B cell (primary cell): ENCODE measurements at regions not wholly inside any gene's neighbourhood (a gene's known extent, or its start where the extent isn't known, plus 50 kb on each side); places are given as distances from the start of the nearest gene placed in this dataset.
"Not testable (repeated sequence)": the region's sequence is repeated elsewhere in the genome, so short reads cannot be mapped to it uniquely, and the experiment has no call there.

Experiments used
- ATAC-seq: fragments of 200-7000 bp; cut with Tn5 transposase; one replicate; pipeline ENCODE4 v1.10.0; 2021; ENCODE audit warnings: low read depth, mild to moderate bottlenecking, moderate number of reproducible peaks, moderate library complexity
- CTCF ChIA-PET: fragments of 350-600 bp; sonication (Branson Sonifier 250); formaldehyde crosslinking; loops from one replicate; lab custom pipeline; 2021; ENCODE audit warnings: antibody characterized with exemption, inconsistent platforms; lab: Charles Lee
- POLR2A ChIA-PET: fragments of 350-600 bp; sonication (Branson Sonifier 250); formaldehyde crosslinking; loops from one replicate; lab custom pipeline; 2021; ENCODE audit warnings: antibody characterized with exemption; lab: Charles Lee
- DNase-seq: peaks from one replicate; pipeline ENCODE4 v3.0.0; 2013
- H2AFZ ChIP-seq: 2 replicates; pipeline ENCODE4 v1.6.1; 2012; ENCODE audit warnings: mild to moderate bottlenecking, low read depth, low read length; ENCODE audit not compliant: insufficient read depth, poor library complexity, severe bottlenecking
- H3K27ac ChIP-seq, 2 donors: 1 replicate in 1 of 2; 2 replicates in 1 of 2; pipeline ENCODE4 v1.5.1; 2012 to 2013; ENCODE audit warnings: low read length in 2 of 2, mild to moderate bottlenecking in 2 of 2, moderate library complexity in 1 of 2
- H3K27me3 ChIP-seq, 4 experiments: fragments of 200-600 bp in 1 of 4; sonication (generic) in 1 of 4; replicated peaks in 1 of 4; 1 replicate in 2 of 4; 2 replicates in 2 of 4; pipeline versions ENCODE4 v1.6.1 to v1.7.0; 2013 to 2016; ENCODE audit warnings: low read length in 3 of 4, mild to moderate bottlenecking in 2 of 4, mixed read lengths in 1 of 4, moderate library complexity in 1 of 4; ENCODE audit not compliant: insufficient read depth in 4 of 4, control insufficient read depth in 3 of 4; ENCODE audit errors: control extremely low read depth in 1 of 4
- H3K36me3 ChIP-seq, 2 experiments: replicated peaks in 1 of 2; 1 replicate in 1 of 2; 2 replicates in 1 of 2; pipeline versions ENCODE4 v1.6.1 to v1.7.1; 2013; ENCODE audit warnings: low read length in 1 of 2; ENCODE audit not compliant: insufficient read depth in 2 of 2, control insufficient read depth in 1 of 2; ENCODE audit errors: control extremely low read depth in 1 of 2, extremely low read depth in 1 of 2
- H3K4me1 ChIP-seq, 2 donors: fragments of 200-600 bp in 1 of 2; sonication (generic) in 1 of 2; 1 replicate in 1 of 2; 2 replicates in 1 of 2; pipeline versions ENCODE4 v1.5.1 to v1.6.1; 2013 to 2017; ENCODE audit warnings: low read length in 2 of 2; ENCODE audit not compliant: control insufficient read depth in 2 of 2, insufficient read depth in 2 of 2
- H3K4me2 ChIP-seq: replicated peaks from 2 replicates; pipeline ENCODE3; 2012; ENCODE audit warnings: mild to moderate bottlenecking, low read depth, low read length; ENCODE audit not compliant: poor library complexity, severe bottlenecking
- H3K4me3 ChIP-seq, 5 experiments: fragments of 200-600 bp in 1 of 5; sonication (generic) in 1 of 5; 1 replicate in 3 of 5; 2 replicates in 2 of 5; pipeline versions ENCODE4 v1.5.1 to v1.7.0; 2011 to 2016; ENCODE audit warnings: low read length in 4 of 5, mild to moderate bottlenecking in 4 of 5, low read depth in 2 of 5, control low read depth in 1 of 5, moderate library complexity in 1 of 5; ENCODE audit not compliant: insufficient read depth in 1 of 5; ENCODE audit errors: control extremely low read depth in 1 of 5, extremely low read depth in 1 of 5
- H3K79me2 ChIP-seq: fragments of 200-600 bp; sonication (generic); one replicate; pipeline ENCODE4 v1.6.0; 2016; ENCODE audit warnings: low read length; ENCODE audit not compliant: control insufficient read depth, insufficient read depth
- H3K9ac ChIP-seq: fragments of 200-600 bp; sonication (generic); 2 replicates; pipeline ENCODE4 v1.6.1; 2017; ENCODE audit warnings: mild to moderate bottlenecking, low read length, moderate library complexity
- H3K9me3 ChIP-seq, 3 donors: one replicate each; pipeline versions ENCODE4 v1.6.1 to v1.7.1; 2013; ENCODE audit warnings: low read length in 2 of 3; ENCODE audit not compliant: control insufficient read depth in 2 of 3, insufficient read depth in 1 of 3; ENCODE audit errors: control extremely low read depth in 1 of 3
- H4K20me1 ChIP-seq: 2 replicates; pipeline ENCODE4 v1.6.0; 2012; ENCODE audit warnings: mild to moderate bottlenecking, low read length; ENCODE audit not compliant: insufficient read depth, control insufficient read depth, poor library complexity, severe bottlenecking
- H3K27ac Mint-ChIP-seq: one replicate; pipeline ENCODE4 v1.8.0; 2021; ENCODE audit warnings: mixed read lengths
- H3K27me3 Mint-ChIP-seq: one replicate; pipeline ENCODE4 v1.8.0; 2021; ENCODE audit warnings: mixed read lengths
- H3K4me1 Mint-ChIP-seq: one replicate; pipeline ENCODE4 v1.8.0; 2021; ENCODE audit warnings: mixed read lengths
- H3K4me3 Mint-ChIP-seq: one replicate; pipeline ENCODE4 v1.8.0; 2021; ENCODE audit warnings: mixed read lengths
- H3K9me3 Mint-ChIP-seq: one replicate; pipeline ENCODE4 v1.8.0; 2022; ENCODE audit warnings: mixed read lengths; ENCODE audit not compliant: insufficient read depth
- EZH2 ChIP-seq: IDR thresholded peaks from 2 replicates; pipeline ENCODE4 v1.6.1; 2012; ENCODE audit warnings: borderline replicate concordance, low read depth, mild to moderate bottlenecking, moderate library complexity, low read length; ENCODE audit not compliant: insufficient read depth, poor library complexity, severe bottlenecking
- WGBS: methylation state at CpG from one replicate; pipeline ENCODE4 v1.1.5; 2013; ENCODE audit warnings: missing lambda C conversion rate; ENCODE audit not compliant: insufficient coverage; 5-methylcytosine and 5-hydroxymethylcytosine counted together
- intact Hi-C: fragments of 100-400 bp; cut with micrococcal nuclease; formaldehyde crosslinking; loops from one replicate; pipeline ENCODE4 v1.10.0; 2022
- TF ChIP-seq, protein P1 (sequence below): fragments of 200-600 bp; IDR thresholded peaks from one replicate; pipeline ENCODE4 v1.8.0; 2022; ENCODE audit warnings: antibody characterized with exemption, mild to moderate bottlenecking

DNA sequence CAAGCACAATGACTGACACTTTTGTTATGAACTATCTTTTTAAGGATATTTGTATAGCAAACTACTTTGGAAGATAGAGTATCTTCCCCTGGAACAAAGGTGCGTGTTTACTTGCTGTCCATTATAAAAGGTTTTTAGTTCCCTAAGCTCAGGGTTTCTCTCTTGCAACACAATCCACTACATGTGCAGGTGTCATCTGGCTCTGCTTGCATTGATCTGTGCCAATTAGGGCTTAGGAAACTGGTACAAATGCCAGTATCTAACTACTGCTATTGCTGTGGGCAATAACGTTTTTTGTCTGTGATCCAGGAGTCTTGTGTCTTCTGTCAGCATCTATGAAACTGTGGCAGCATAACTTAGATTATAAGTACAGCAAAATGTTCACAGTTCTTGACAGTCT is 68.3 kb upstream of the ABCD3 start:
- ChIA-PET CTCF (no interaction called here), POLR2A (no interaction called here)
- Histone ChIP-seq H3K27me3 (peaks cover 0 to 9% (median 0%) of the 10 kb centered on the region in 4 experiments), H3K4me1 (no peaks in the 10 kb centered on the region), H3K4me2 (no peak overlapping the region), H4K20me1 (no peaks in the 10 kb centered on the region), H2AFZ (no peak overlapping the region), H3K79me2 (no peaks in the 10 kb centered on the region), H3K27ac (no peak overlapping the region), H3K4me3 (no peak overlapping the region), H3K9me3 (no peaks in the 10 kb centered on the region), H3K9ac (no peak overlapping the region), H3K36me3 (no peaks in the 10 kb centered on the region)
- Mint-ChIP-seq H3K27ac (no peak overlapping the region), H3K9me3 (no peaks in the 10 kb centered on the region), H3K4me3 (no peak overlapping the region), H3K27me3 (peaks cover 16% of the 10 kb centered on the region), H3K4me1 (no peaks in the 10 kb centered on the region)
- TF ChIP-seq, protein P1, sequence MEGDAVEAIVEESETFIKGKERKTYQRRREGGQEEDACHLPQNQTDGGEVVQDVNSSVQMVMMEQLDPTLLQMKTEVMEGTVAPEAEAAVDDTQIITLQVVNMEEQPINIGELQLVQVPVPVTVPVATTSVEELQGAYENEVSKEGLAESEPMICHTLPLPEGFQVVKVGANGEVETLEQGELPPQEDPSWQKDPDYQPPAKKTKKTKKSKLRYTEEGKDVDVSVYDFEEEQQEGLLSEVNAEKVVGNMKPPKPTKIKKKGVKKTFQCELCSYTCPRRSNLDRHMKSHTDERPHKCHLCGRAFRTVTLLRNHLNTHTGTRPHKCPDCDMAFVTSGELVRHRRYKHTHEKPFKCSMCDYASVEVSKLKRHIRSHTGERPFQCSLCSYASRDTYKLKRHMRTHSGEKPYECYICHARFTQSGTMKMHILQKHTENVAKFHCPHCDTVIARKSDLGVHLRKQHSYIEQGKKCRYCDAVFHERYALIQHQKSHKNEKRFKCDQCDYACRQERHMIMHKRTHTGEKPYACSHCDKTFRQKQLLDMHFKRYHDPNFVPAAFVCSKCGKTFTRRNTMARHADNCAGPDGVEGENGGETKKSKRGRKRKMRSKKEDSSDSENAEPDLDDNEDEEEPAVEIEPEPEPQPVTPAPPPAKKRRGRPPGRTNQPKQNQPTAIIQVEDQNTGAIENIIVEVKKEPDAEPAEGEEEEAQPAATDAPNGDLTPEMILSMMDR: no peak
- no peak for TF ChIP-seq EZH2
- intact Hi-C loops: no loop called here
- DNase-seq (no peak), ATAC-seq (no peak)
- WGBS: 100% methylated on average over 2 of the region's 2 CpGs

DNA sequence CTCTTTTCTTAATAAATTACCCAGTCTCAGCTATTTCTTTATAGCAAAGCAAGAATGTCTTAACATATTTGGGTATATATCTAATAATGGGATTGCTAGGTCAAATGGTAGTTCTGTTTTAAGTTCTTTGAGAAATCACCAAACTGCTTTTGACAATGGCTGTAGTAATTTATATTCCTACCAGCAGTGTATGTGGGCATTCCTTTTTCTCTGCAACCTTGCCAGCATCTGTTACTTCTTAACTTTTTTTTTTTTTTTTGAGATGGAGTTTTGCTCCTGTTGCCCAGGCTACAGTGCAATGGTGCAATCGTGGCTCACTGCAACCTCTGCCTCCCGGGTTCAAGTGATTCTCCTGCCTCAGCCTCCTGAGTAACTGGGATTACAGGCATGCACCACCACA is 69.8 kb upstream of the ABCD3 start:
- H3K4me1 Mint-ChIP-seq, H3K27ac Mint-ChIP-seq, intact Hi-C loops, H3K79me2 ChIP-seq, H3K36me3 ChIP-seq, H2AFZ ChIP-seq, H3K9me3 Mint-ChIP-seq, DNase-seq, H4K20me1 ChIP-seq, H3K27me3 ChIP-seq, CTCF ChIA-PET, H3K4me2 ChIP-seq, POLR2A ChIA-PET, ATAC-seq, H3K27ac ChIP-seq, H3K4me3 Mint-ChIP-seq, H3K4me1 ChIP-seq, H3K9me3 ChIP-seq, H3K4me3 ChIP-seq, H3K9ac ChIP-seq: not testable (repeated sequence)
- WGBS: no CpG with 5 or more reads among the region's 2 CpGs
- peaks cover 19% of the 10 kb centered on the region for H3K27me3 Mint-ChIP-seq
